Endothelial cell of umbilical vein (primary cell): ENCODE measurements at regions not wholly inside any gene's neighbourhood (a gene's known extent, or its start where the extent isn't known, plus 50 kb on each side); places are given as distances from the start of the nearest gene placed in this dataset.

Experiments
- BruUV-seq: library from RNA; stranded (reverse); fragments of 400-500 nt; replicated peaks from 2 replicates; lab custom pipeline; 2021; lab: Mats Ljungman, UMichigan
- CTCF ChIA-PET: fragments of 300-600, 350-600 bp; sonication (Branson Sonifier 250); formaldehyde crosslinking; loops from one replicate; lab custom pipeline; 2021; ENCODE audit warnings: antibody characterized with exemption, inconsistent platforms; lab: Charles Lee
- POLR2A ChIA-PET: fragments of 300-600, 350-600 bp; sonication (Branson Sonifier 250); formaldehyde crosslinking; loops from one replicate; lab custom pipeline; 2021; ENCODE audit warnings: antibody characterized with exemption, inconsistent platforms; lab: Charles Lee
- DNase-seq: peaks from one replicate; pipeline ENCODE4 v3.0.0-alpha.2; 2011; ENCODE audit warnings: low read depth, low spot score
- FAIRE-seq: peaks from 2 replicates; lab custom pipeline; 2011; peaks lifted over from hg19 to GRCh38; lab: Jason Lieb, UNC
- H2AFZ ChIP-seq: 2 replicates; pipeline ENCODE4 v1.6.0; 2012; ENCODE audit warnings: low read depth, low read length, control low read depth, inconsistent platforms
- H3K27ac ChIP-seq: 2 replicates; pipeline ENCODE4 v1.5.1; 2011; ENCODE audit warnings: low read depth, mild to moderate bottlenecking, control low read depth, low read length, moderate library complexity; ENCODE audit not compliant: insufficient read depth
- H3K27me3 ChIP-seq, 2 experiments: 2 replicates each; pipeline versions ENCODE4 v1.6.0 to v1.6.1; 2011; ENCODE audit warnings: low read length in 2 of 2, mixed read lengths in 1 of 2; ENCODE audit not compliant: control insufficient read depth in 2 of 2, insufficient read depth in 2 of 2
- H3K36me3 ChIP-seq, 2 experiments: 2 replicates in 1 of 2; 3 replicates in 1 of 2; pipeline ENCODE4 v1.5.1; 2011; ENCODE audit warnings: low read length in 2 of 2, mild to moderate bottlenecking in 1 of 2, moderate library complexity in 1 of 2; ENCODE audit not compliant: control insufficient read depth in 2 of 2, insufficient read depth in 2 of 2; ENCODE audit errors: extremely low read depth in 1 of 2
- H3K4me1 ChIP-seq: 3 replicates; pipeline ENCODE4 v1.5.1; 2011; ENCODE audit warnings: mild to moderate bottlenecking, low read length; ENCODE audit not compliant: control insufficient read depth, insufficient read depth; ENCODE audit errors: extremely low read depth
- H3K4me2 ChIP-seq: 2 replicates; pipeline ENCODE4 v1.6.1; 2011; ENCODE audit warnings: low read length, control low read depth, mixed read lengths; ENCODE audit not compliant: insufficient read depth
- H3K4me3 ChIP-seq, 3 experiments: fragments of 200-600 bp in 1 of 3; sonication (generic), shearing (Covaris generic) in 1 of 3; replicated peaks in 1 of 3; 2 replicates each; pipeline ENCODE4 v1.5.1; 2011 to 2016; ENCODE audit warnings: control low read depth in 3 of 3, low read length in 3 of 3, mild to moderate bottlenecking in 2 of 3, inconsistent platforms in 1 of 3, low read depth in 1 of 3, moderate library complexity in 1 of 3; ENCODE audit not compliant: insufficient read depth in 1 of 3
- H3K79me2 ChIP-seq: 2 replicates; pipeline ENCODE4 v1.6.0; 2012; ENCODE audit warnings: low read length, inconsistent platforms; ENCODE audit not compliant: control insufficient read depth, insufficient read depth
- H3K9ac ChIP-seq: replicated peaks from 2 replicates; pipeline ENCODE3; 2011; ENCODE audit warnings: low read length, control low read depth; ENCODE audit not compliant: insufficient read depth; ENCODE audit errors: extremely low read depth
- H3K9me1 ChIP-seq: replicated peaks from 3 replicates; pipeline ENCODE4 v1.6.0; 2011; ENCODE audit warnings: mild to moderate bottlenecking, low read length; ENCODE audit not compliant: control insufficient read depth, insufficient read depth; ENCODE audit errors: extremely low read depth
- H3K9me3 ChIP-seq: replicated peaks from 2 replicates; pipeline ENCODE4 v1.5.1; 2012; ENCODE audit warnings: low read length, inconsistent platforms; ENCODE audit not compliant: control insufficient read depth, insufficient read depth
- H4K20me1 ChIP-seq: replicated peaks from 2 replicates; pipeline ENCODE3; 2011; ENCODE audit warnings: mild to moderate bottlenecking, low read length; ENCODE audit not compliant: control insufficient read depth, insufficient read depth; ENCODE audit errors: extremely low read depth
- CTCF ChIP-seq, 2 donors: IDR thresholded peaks; 1 replicate in 1 of 2; 2 replicates in 1 of 2; pipeline ENCODE4 v1.5.1; 2011; ENCODE audit warnings: low read length in 2 of 2, mild to moderate bottlenecking in 2 of 2, moderate library complexity in 2 of 2, control low read depth in 1 of 2, inconsistent platforms in 1 of 2, low read depth in 1 of 2; ENCODE audit not compliant: insufficient read depth in 1 of 2; ENCODE audit errors: extremely low read depth in 1 of 2
- FOS ChIP-seq: IDR thresholded peaks from 2 replicates; pipeline ENCODE4 v1.6.1; 2011; ENCODE audit warnings: mild to moderate bottlenecking, low read length, moderate library complexity, borderline replicate concordance; ENCODE audit not compliant: insufficient read depth
- GATA2 ChIP-seq: IDR thresholded peaks from 2 replicates; pipeline ENCODE4 v1.7.0; 2011; ENCODE audit warnings: low read depth, mild to moderate bottlenecking, moderate library complexity, mixed read lengths, low read length; ENCODE audit not compliant: insufficient read length, insufficient read depth
- JUN ChIP-seq: IDR thresholded peaks from 2 replicates; pipeline ENCODE4 v1.6.1; 2011; ENCODE audit warnings: borderline replicate concordance, low read depth; ENCODE audit not compliant: insufficient read length, insufficient read depth
- MYC ChIP-seq: IDR thresholded peaks from one replicate; pipeline ENCODE4 v1.6.1; 2011; ENCODE audit warnings: mild to moderate bottlenecking, low read depth, low read length
- POLR2AphosphoS5 ChIP-seq: IDR thresholded peaks from 2 replicates; pipeline ENCODE4 v1.6.1; 2012; ENCODE audit warnings: low read depth, mild to moderate bottlenecking, control low read depth, low read length, moderate library complexity; ENCODE audit not compliant: insufficient read depth
- dilution Hi-C: fragments of 300-500 bp; cut with MboI; formaldehyde crosslinking; loops from one replicate; pipeline ENCODE4 v1.15.0; 2019; ENCODE audit warnings: low sequenced_read_pairs; ENCODE audit not compliant: extremely low pct_ligation_motif_present
- intact Hi-C: fragments of 100-400 bp; cut with micrococcal nuclease; formaldehyde crosslinking; loops from one replicate; pipeline ENCODE4 v1.10.0; 2022

- DNase-seq (no peak), FAIRE-seq (no peak)
- CTCF ChIA-PET: interaction anchor here (0.6 to 1.3 kb wide), 3 partner anchors 16 to 775 kb away, joined by 3 read pairs; no protein-coding TSS in a partner anchor
- POLR2A ChIA-PET: no interaction called here
- BruUV-seq: no TSS peak
- Histone ChIP-seq H3K4me2 (no peak overlapping the region), H3K4me1 (no peaks in the 10 kb centered on the region), H3K27ac (no peak overlapping the region), H3K36me3 (no peaks in the 10 kb centered on the region), H3K27me3 (peaks cover 2 to 8% of the 10 kb centered on the region in 2 experiments), H3K4me3 (no peak overlapping the region), H3K79me2 (no peaks in the 10 kb centered on the region), H3K9me1 (no peaks in the 10 kb centered on the region), H3K9me3 (no peaks in the 10 kb centered on the region), H2AFZ (no peak overlapping the region), H4K20me1 (no peaks in the 10 kb centered on the region), H3K9ac (no peak overlapping the region)
- no peak for TF ChIP-seq POLR2AphosphoS5
- TF ChIP-seq FOS: no peak
- no peak for TF ChIP-seq JUN
- no peak for TF ChIP-seq GATA2
- TF ChIP-seq MYC: no peak
- TF ChIP-seq CTCF (IDR thresholded peaks at IDR 0.05; ENCODE audit: extremely low read depth in 1 of 2, insufficient read depth in 1 of 2, low read depth in 1 of 2, low read length in 2 of 2): no peak
- intact Hi-C loops: no loop called here
- dilution Hi-C loops: no loop called here
Observed at GRCh38 chr9:3698531-3698930, 172.7 kb upstream of the RFX3 start.
